Small intestine (tissue), 7 donors: ENCODE measurements at regions not wholly inside any gene's neighbourhood (a gene's known extent, or its start where the extent isn't known, plus 50 kb on each side); places are given as distances from the start of the nearest gene placed in this dataset.
A peak's percentile ranks its signal among the peaks of the same experiment; 100 is the strongest.
"Not testable (repeated sequence)": the region's sequence is repeated elsewhere in the genome, so short reads cannot be mapped to it uniquely, and the experiment has no call there.

Source experiments
- DNase-seq, 2 donors: peaks; one replicate each; pipeline versions ENCODE4 v3.0.0 to v3.0.0-alpha.2; 2013
- FAIRE-seq: peaks from 2 replicates; lab custom pipeline; 2012; peaks lifted over from hg19 to GRCh38; lab: Jason Lieb, UNC
- H3K27ac ChIP-seq, 3 donors: one replicate each; pipeline ENCODE4 v1.5.1; 2013; ENCODE audit warnings: low read length in 2 of 3, mild to moderate bottlenecking in 2 of 3, control low read depth in 1 of 3, inconsistent platforms in 1 of 3, low read depth in 1 of 3, moderate library complexity in 1 of 3
- H3K27me3 ChIP-seq, 3 donors: one replicate each; pipeline ENCODE4 v1.6.1; 2013; ENCODE audit warnings: low read length in 3 of 3, inconsistent platforms in 1 of 3; ENCODE audit not compliant: control insufficient read depth in 3 of 3, insufficient read depth in 3 of 3
- H3K36me3 ChIP-seq, 3 donors: one replicate each; pipeline ENCODE4 v1.6.1; 2013; ENCODE audit warnings: low read length in 3 of 3, inconsistent platforms in 1 of 3, low read depth in 1 of 3, mild to moderate bottlenecking in 1 of 3, moderate library complexity in 1 of 3; ENCODE audit not compliant: control insufficient read depth in 3 of 3, insufficient read depth in 2 of 3
- H3K4me1 ChIP-seq, 3 donors: one replicate each; pipeline ENCODE4 v1.6.1; 2013; ENCODE audit warnings: low read length in 2 of 3, inconsistent platforms in 1 of 3, low read depth in 1 of 3, mild to moderate bottlenecking in 1 of 3, moderate library complexity in 1 of 3; ENCODE audit not compliant: control insufficient read depth in 3 of 3, insufficient read depth in 2 of 3
- H3K4me3 ChIP-seq, 3 donors: one replicate each; pipeline ENCODE4 v1.5.1; 2013; ENCODE audit warnings: low read length in 3 of 3, control low read depth in 1 of 3, inconsistent platforms in 1 of 3, low read depth in 1 of 3, mild to moderate bottlenecking in 1 of 3, moderate library complexity in 1 of 3
- H3K9me3 ChIP-seq, 2 donors: one replicate each; pipeline ENCODE4 v1.6.1; 2013; ENCODE audit warnings: low read depth in 1 of 2, low read length in 1 of 2; ENCODE audit not compliant: control insufficient read depth in 2 of 2, insufficient read depth in 1 of 2
- WGBS, 3 donors: extraction: QIAGEN DNeasy Blood & Tissue Kit; methylation state at CpG; one replicate each; pipeline ENCODE4 v1.1.7; 2013; 5-methylcytosine and 5-hydroxymethylcytosine counted together
- donor health status: healthy with polysubstance abuse.
- donor health status: control.
- donor health status: control.
- donor health status: Bipolar disorder and iron deficiency.
- donor health status: healthy.

DNA sequence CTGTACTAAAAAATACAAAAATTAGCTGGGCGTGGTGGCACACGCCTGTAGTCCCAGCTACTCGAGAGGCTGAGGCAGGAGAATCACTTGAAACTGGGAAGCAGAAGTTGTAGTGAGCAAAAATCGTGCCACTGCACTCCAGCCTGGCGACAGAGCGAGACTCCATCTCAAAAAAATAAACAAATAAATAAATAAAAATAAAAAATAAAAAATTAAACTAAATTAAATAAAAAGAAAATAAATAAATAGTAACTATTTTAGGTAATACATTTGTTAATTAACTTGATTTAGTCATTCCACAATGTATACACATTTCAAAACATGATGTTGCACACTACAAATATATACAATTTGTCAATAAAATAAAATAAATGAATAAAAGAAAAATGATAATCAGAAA lies 116.3 kb upstream of the RFX3 start:
- DNase-seq, H3K4me1 ChIP-seq, H3K27ac ChIP-seq, H3K4me3 ChIP-seq, H3K27me3 ChIP-seq, H3K9me3 ChIP-seq, H3K36me3 ChIP-seq: not testable (repeated sequence)
- FAIRE-seq: peak; percentile 15
- 95 to 96% (median 96%) methylated on average over 6 of the region's 6 CpGs for WGBS, 3 donors

GRCh38 chr9:3629495-3629894 lies 103.7 kb upstream of the RFX3 start:
- 73 to 84% (median 81%) methylated on average over 1 of the region's 1 CpG for WGBS, 3 donors
- H3K27me3 ChIP-seq: no peaks in the 10 kb centered on the region
- peaks cover 0 to 4% of the 10 kb centered on the region in 2 donors for H3K9me3 ChIP-seq
- FAIRE-seq: no peak
- no peak for DNase-seq
- H3K4me3 ChIP-seq: no peak overlapping the region
- H3K36me3 ChIP-seq: no peaks in the 10 kb centered on the region
- H3K4me1 ChIP-seq: no peaks in the 10 kb centered on the region
- no peak overlapping the region for H3K27ac ChIP-seq

- Histone ChIP-seq H3K9me3 (peaks cover 0 to 4% of the 10 kb centered on the region in 2 donors), H3K27me3 (no peaks in the 10 kb centered on the region), H3K27ac (no peak overlapping the region), H3K36me3 (no peaks in the 10 kb centered on the region), H3K4me3 (no peak overlapping the region), H3K4me1 (no peaks in the 10 kb centered on the region)
- DNase-seq: no peak
- no peak for FAIRE-seq
Measured at GRCh38 chr9:3628239-3628638, 102.4 kb upstream of the RFX3 start.

- H3K36me3 ChIP-seq: no peaks in the 10 kb centered on the region
- DNase-seq (no peak), FAIRE-seq (no peak)
- H3K27me3 ChIP-seq: no peaks in the 10 kb centered on the region
- H3K9me3 ChIP-seq: no peaks in the 10 kb centered on the region
- no peak overlapping the region for H3K4me3 ChIP-seq
- H3K4me1 ChIP-seq: no peaks in the 10 kb centered on the region
- no peak overlapping the region for H3K27ac ChIP-seq
- 73 to 75% (median 74%) methylated on average over 5 of the region's 5 CpGs for WGBS, 3 donors
Measured at GRCh38 chr9:3608011-3608410, 82.2 kb upstream of the RFX3 start.

DNA sequence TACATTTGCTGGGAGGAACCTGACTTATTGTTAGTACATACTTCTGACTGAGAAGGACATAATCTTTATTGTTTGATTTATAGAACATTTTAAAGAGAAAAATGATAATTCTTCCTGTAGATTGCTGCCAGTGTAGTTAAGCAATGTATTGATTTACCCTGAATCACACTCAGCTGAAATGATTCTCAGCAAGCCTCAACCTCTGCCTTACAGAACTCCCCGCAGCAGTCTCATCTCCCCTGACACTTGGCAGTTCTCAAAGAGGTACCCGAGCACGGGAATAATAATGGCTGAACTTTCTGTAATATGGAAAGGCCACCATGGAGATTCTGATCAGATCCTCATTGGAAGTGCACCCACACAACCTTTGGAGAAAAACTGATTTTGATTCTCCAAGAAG lies 74.9 kb upstream of the RFX3 start:
- H3K4me1 ChIP-seq: no peaks in the 10 kb centered on the region
- DNase-seq: no peak
- WGBS, 3 donors: 77 to 90% (median 88%) methylated on average over 3 of the region's 3 CpGs
- no peaks in the 10 kb centered on the region for H3K36me3 ChIP-seq
- no peaks in the 10 kb centered on the region for H3K9me3 ChIP-seq
- no peak for FAIRE-seq
- no peaks in the 10 kb centered on the region for H3K27me3 ChIP-seq
- no peak overlapping the region for H3K27ac ChIP-seq
- H3K4me3 ChIP-seq: no peak overlapping the region

DNA sequence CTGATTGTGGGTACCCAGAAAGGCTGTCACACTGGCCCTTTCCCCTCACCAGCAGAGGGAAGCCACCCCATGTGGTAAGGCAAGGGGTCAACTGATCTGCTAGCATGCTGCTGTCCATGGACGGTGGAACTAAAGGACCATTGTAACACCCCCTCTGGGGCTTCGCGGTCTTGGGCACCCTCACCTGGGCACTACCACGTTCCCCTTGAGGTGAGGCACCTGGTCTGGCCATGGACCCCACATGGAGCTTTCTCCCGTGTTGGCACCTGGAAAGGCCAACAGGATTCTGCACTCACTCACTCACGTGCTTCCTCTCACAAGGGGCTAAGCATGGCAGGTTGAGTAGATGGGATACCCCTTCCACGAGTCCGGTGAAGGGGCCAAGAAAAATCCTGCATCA lies 72.0 kb upstream of the RFX3 start:
- FAIRE-seq: no peak
- H3K4me3 ChIP-seq: no peak overlapping the region
- no peaks in the 10 kb centered on the region for H3K9me3 ChIP-seq
- H3K27me3 ChIP-seq: no peaks in the 10 kb centered on the region
- 89 to 93% (median 91%) methylated on average over 8 of the region's 8 CpGs for WGBS, 3 donors
- no peak overlapping the region for H3K27ac ChIP-seq
- DNase-seq: no peak
- H3K4me1 ChIP-seq: no peaks in the 10 kb centered on the region
- H3K36me3 ChIP-seq: no peaks in the 10 kb centered on the region

GRCh38 chr9:3586066-3586465 lies 60.3 kb upstream of the RFX3 start:
- H3K27ac ChIP-seq: no peak overlapping the region
- no peak overlapping the region for H3K4me3 ChIP-seq
- FAIRE-seq: no peak
- H3K27me3 ChIP-seq: no peaks in the 10 kb centered on the region
- H3K4me1 ChIP-seq: no peaks in the 10 kb centered on the region
- no peaks in the 10 kb centered on the region for H3K36me3 ChIP-seq
- peaks cover 0 to 5% of the 10 kb centered on the region in 2 donors for H3K9me3 ChIP-seq
- DNase-seq: no peak

DNA sequence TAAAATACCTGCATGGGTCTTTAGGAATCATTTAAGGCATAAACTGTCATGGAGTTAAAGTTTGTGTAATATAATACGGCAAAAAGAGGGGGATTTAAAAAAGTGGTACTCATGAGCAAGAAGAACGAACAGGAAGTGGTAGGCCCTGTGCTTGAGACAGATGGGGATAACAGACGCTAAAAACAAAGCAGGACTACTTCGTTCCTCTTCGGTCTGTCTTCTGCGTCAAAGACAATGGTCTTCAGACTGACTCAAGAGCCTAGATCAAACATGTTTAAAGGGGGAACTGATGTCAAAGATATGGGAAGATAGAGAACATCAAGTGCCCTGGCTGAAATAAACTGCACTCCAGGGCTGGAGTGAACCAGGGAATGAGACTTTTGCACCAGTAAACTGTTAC lies 59.8 kb upstream of the RFX3 start:
- Histone ChIP-seq H3K27ac (no peak overlapping the region), H3K36me3 (no peaks in the 10 kb centered on the region), H3K4me3 (no peak overlapping the region), H3K27me3 (no peaks in the 10 kb centered on the region), H3K4me1 (no peaks in the 10 kb centered on the region), H3K9me3 (peaks cover 0 to 9% of the 10 kb centered on the region in 2 donors)
- FAIRE-seq (no peak), DNase-seq (no peak)
- WGBS, 3 donors: 78 to 83% (median 80%) methylated on average over 6 of the region's 6 CpGs

- Histone ChIP-seq H3K27me3 (no peaks in the 10 kb centered on the region), H3K27ac (no peak overlapping the region), H3K36me3 (no peaks in the 10 kb centered on the region), H3K9me3 (peaks cover 0 to 14% of the 10 kb centered on the region in 2 donors), H3K4me3 (peak overlapping the region in 1 of 3 donors; percentile 7), H3K4me1 (no peaks in the 10 kb centered on the region)
- FAIRE-seq (no peak), DNase-seq (no peak)
- 90 to 96% (median 93%) methylated on average over 2 of the region's 2 CpGs for WGBS, 3 donors
Measured at GRCh38 chr9:3578786-3579185, 53.0 kb upstream of the RFX3 start.
